ENCODE measurements at regions not wholly inside any gene's neighbourhood (a gene's known extent, or its start where the extent isn't known, plus 50 kb on each side); places are given as distances from the start of the nearest gene placed in this dataset.

DNA sequence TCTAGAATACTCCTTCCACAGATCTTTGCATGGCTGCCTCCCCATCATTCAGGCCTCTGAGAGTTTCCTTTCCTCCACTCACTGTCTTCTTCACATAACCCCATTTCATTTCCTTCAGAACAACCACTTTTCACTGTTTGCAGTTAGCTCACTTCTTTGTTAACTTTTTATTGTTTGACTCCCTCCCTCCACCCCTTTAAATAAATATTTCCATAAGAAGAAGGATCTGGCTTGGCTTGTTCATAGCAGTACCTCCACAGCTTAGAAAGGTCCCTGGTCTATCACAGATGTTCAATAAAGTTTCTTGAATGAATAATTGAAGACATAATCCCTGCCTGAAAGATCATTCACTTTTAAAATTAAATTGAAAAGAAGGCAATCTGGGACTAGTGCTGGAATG, 661.6 kb downstream of the ACTL7B start:
- H3K4me3 Mint-ChIP-seq: no peak overlapping the region
- no peaks in the 10 kb centered on the region for H3K27me3 ChIP-seq (ENCODE audit: insufficient read depth, low read length)
- H2BK20ac ChIP-seq (ENCODE audit: low read depth, low read length, poor library complexity, severe bottlenecking): no peak overlapping the region
- no peak overlapping the region for H3K9ac ChIP-seq (ENCODE audit: extremely low read depth, insufficient read length, low read length)
- no peaks in the 10 kb centered on the region; a peak in 1 of 5 replicates for H3K9me3 Mint-ChIP-seq
- no peaks in the 10 kb centered on the region for H3K9me3 ChIP-seq (ENCODE audit: control insufficient read depth, low read depth, low read length)
- TF ChIP-seq, protein P1, sequence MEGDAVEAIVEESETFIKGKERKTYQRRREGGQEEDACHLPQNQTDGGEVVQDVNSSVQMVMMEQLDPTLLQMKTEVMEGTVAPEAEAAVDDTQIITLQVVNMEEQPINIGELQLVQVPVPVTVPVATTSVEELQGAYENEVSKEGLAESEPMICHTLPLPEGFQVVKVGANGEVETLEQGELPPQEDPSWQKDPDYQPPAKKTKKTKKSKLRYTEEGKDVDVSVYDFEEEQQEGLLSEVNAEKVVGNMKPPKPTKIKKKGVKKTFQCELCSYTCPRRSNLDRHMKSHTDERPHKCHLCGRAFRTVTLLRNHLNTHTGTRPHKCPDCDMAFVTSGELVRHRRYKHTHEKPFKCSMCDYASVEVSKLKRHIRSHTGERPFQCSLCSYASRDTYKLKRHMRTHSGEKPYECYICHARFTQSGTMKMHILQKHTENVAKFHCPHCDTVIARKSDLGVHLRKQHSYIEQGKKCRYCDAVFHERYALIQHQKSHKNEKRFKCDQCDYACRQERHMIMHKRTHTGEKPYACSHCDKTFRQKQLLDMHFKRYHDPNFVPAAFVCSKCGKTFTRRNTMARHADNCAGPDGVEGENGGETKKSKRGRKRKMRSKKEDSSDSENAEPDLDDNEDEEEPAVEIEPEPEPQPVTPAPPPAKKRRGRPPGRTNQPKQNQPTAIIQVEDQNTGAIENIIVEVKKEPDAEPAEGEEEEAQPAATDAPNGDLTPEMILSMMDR (conservative IDR thresholded peaks at IDR 0.05): no peak
- no peak overlapping the region for H3K56ac ChIP-seq (ENCODE audit: insufficient read length, low read depth, low read length)
- no peaks in the 10 kb centered on the region for H3K4me1 ChIP-seq (ENCODE audit: insufficient read depth, low read length)
- no peaks in the 10 kb centered on the region for H3K23me2 ChIP-seq (ENCODE audit: insufficient read length, low read depth, low read length, poor library complexity, severe bottlenecking)
- H3K79me2 ChIP-seq (ENCODE audit: insufficient read depth, low read length): no peaks in the 10 kb centered on the region
- H3K79me1 ChIP-seq (ENCODE audit: insufficient read depth, low read depth, low read length, poor library complexity, severe bottlenecking): no peaks in the 10 kb centered on the region
- no peak overlapping the region for H3K27ac Mint-ChIP-seq
- H3K4me2 ChIP-seq (ENCODE audit: insufficient read depth, insufficient read length, low read length): no peak overlapping the region
- H4K8ac ChIP-seq (replicated peaks; ENCODE audit: insufficient read length, low read depth, low read length): no peak overlapping the region
- H2BK15ac ChIP-seq (ENCODE audit: low read depth, low read length): no peak overlapping the region
- no peak overlapping the region for H2BK12ac ChIP-seq (ENCODE audit: insufficient read length, low read depth, low read length)
- no peak overlapping the region for H4K91ac ChIP-seq (ENCODE audit: insufficient read length, low read depth, low read length)
- H3K36me3 Mint-ChIP-seq (ENCODE audit: insufficient read depth in 1 of 3, low read depth in 3 of 3): no peaks in the 10 kb centered on the region
- no peaks in the 10 kb centered on the region for H4K20me1 ChIP-seq (ENCODE audit: control insufficient read depth, insufficient read depth, insufficient read length)
- H2BK5ac ChIP-seq (ENCODE audit: insufficient read length, low read length): no peak overlapping the region
- H2AFZ ChIP-seq (ENCODE audit: low read length): no peak overlapping the region
- H3K27me3 Mint-ChIP-seq (ENCODE audit: low read depth): no peaks in the 10 kb centered on the region
- H2BK120ac ChIP-seq (ENCODE audit: low read depth, low read length, poor library complexity, severe bottlenecking): no peak overlapping the region
- no peak overlapping the region for H3K23ac ChIP-seq (ENCODE audit: insufficient read length, low read depth, low read length)
- H3K18ac ChIP-seq (ENCODE audit: insufficient read length, low read depth, low read length): no peak overlapping the region
- H3T11ph ChIP-seq (ENCODE audit: low read length): no peak overlapping the region
- peaks cover 1 to 2% of the 10 kb centered on the region in 2 experiments for H3K4me1 Mint-ChIP-seq
- H4K5ac ChIP-seq (ENCODE audit: insufficient read length, low read depth, low read length): no peak overlapping the region
- H2AK5ac ChIP-seq (ENCODE audit: insufficient read length, low read length): no peak overlapping the region
- H3K14ac ChIP-seq (ENCODE audit: insufficient read depth, low read length): no peak overlapping the region
- no peak overlapping the region for H3K27ac ChIP-seq (ENCODE audit: insufficient read length, low read depth, low read length)
- no peak for DNase-seq
- no peak overlapping the region for H3K4ac ChIP-seq (ENCODE audit: low read depth, low read length)
